ENCODE measurements at regions not wholly inside any gene's neighbourhood (a gene's known extent, or its start where the extent isn't known, plus 50 kb on each side); places are given as distances from the start of the nearest gene placed in this dataset.

GRCh38 chr12:11946161-11946560, 124.6 kb upstream of the BCL2L14 start:
- Mint-ChIP-seq H3K4me1 (peaks cover 5 to 7% of the 10 kb centered on the region in 2 donors), H3K27ac (no peak overlapping the region), H3K36me3 (no peaks in the 10 kb centered on the region)

GRCh38 chr12:11947213-11947612, 123.5 kb upstream of the BCL2L14 start:
- ATAC-seq (replicated peaks): no peak
- no peak for DNase-seq
- H3K27ac Mint-ChIP-seq: no peak overlapping the region
- no peaks in the 10 kb centered on the region for H3K9me3 Mint-ChIP-seq
- peaks cover 5 to 7% of the 10 kb centered on the region in 2 donors for H3K4me1 Mint-ChIP-seq
- H3K27me3 Mint-ChIP-seq: peaks cover 8 to 22% of the 10 kb centered on the region in 2 donors
- H3K4me3 Mint-ChIP-seq: no peak overlapping the region
- H3K36me3 Mint-ChIP-seq: no peaks in the 10 kb centered on the region

More at GRCh38 chr12:11946161-11946560, 124.6 kb upstream of the BCL2L14 start:
- Mint-ChIP-seq H3K4me3 (no peak overlapping the region), H3K9me3 (no peaks in the 10 kb centered on the region), H3K27me3 (peaks cover 8 to 22% of the 10 kb centered on the region in 2 donors)
- DNase-seq (no peak), ATAC-seq (replicated peaks) (no peak)

GRCh38 chr12:11949738-11950411, 120.9 kb upstream of the BCL2L14 start:
- ATAC-seq (replicated peaks) (no peak), DNase-seq (no peak)
- peaks cover 0 to 3% of the 10 kb centered on the region in 2 donors for H3K4me1 Mint-ChIP-seq
- no peaks in the 10 kb centered on the region for H3K36me3 Mint-ChIP-seq
- H3K9me3 Mint-ChIP-seq: no peaks in the 10 kb centered on the region
- no peak overlapping the region for H3K4me3 Mint-ChIP-seq
- no peak overlapping the region for H3K27ac Mint-ChIP-seq
- H3K27me3 Mint-ChIP-seq: peaks cover 8 to 22% of the 10 kb centered on the region in 2 donors

GRCh38 chr12:11951209-11951608, 119.5 kb upstream of the BCL2L14 start:
- no peak overlapping the region for H3K27ac Mint-ChIP-seq

GRCh38 chr12:11953523-11953922, 117.2 kb upstream of the BCL2L14 start:
- ATAC-seq (replicated peaks): no peak
- H3K27ac Mint-ChIP-seq: no peak overlapping the region

More at GRCh38 chr12:11951209-11951608, 119.5 kb upstream of the BCL2L14 start:
- no peaks in the 10 kb centered on the region for H3K36me3 Mint-ChIP-seq
- no peaks in the 10 kb centered on the region for H3K9me3 Mint-ChIP-seq
- peaks cover 16 to 18% of the 10 kb centered on the region in 2 donors for H3K27me3 Mint-ChIP-seq
- DNase-seq (no peak), ATAC-seq (replicated peaks) (no peak)
- H3K4me3 Mint-ChIP-seq: no peak overlapping the region
- H3K4me1 Mint-ChIP-seq: peaks cover 0 to 1% of the 10 kb centered on the region in 2 donors

GRCh38 chr12:11954181-11954580, 116.6 kb upstream of the BCL2L14 start:
- H3K9me3 Mint-ChIP-seq: no peaks in the 10 kb centered on the region
- peaks cover 20% of the 10 kb centered on the region in 2 donors for H3K27me3 Mint-ChIP-seq
- H3K4me1 Mint-ChIP-seq: peaks cover 5 to 7% of the 10 kb centered on the region in 2 donors
- no peak overlapping the region for H3K27ac Mint-ChIP-seq
- no peak overlapping the region for H3K4me3 Mint-ChIP-seq
- no peak for ATAC-seq (replicated peaks)
- no peaks in the 10 kb centered on the region for H3K36me3 Mint-ChIP-seq
- DNase-seq: no peak

More at GRCh38 chr12:11953523-11953922, 117.2 kb upstream of the BCL2L14 start:
- peaks cover 23% of the 10 kb centered on the region in 2 donors for H3K27me3 Mint-ChIP-seq
- DNase-seq: no peak
- no peaks in the 10 kb centered on the region for H3K9me3 Mint-ChIP-seq
- peaks cover under 1 to 4% of the 10 kb centered on the region in 2 donors for H3K4me1 Mint-ChIP-seq
- no peaks in the 10 kb centered on the region for H3K36me3 Mint-ChIP-seq
- no peak overlapping the region for H3K4me3 Mint-ChIP-seq

- no peak overlapping the region for H3K4me3 Mint-ChIP-seq
- ATAC-seq (replicated peaks) (peak; percentile 31 to 68), DNase-seq (no peak)
- no peaks in the 10 kb centered on the region for H3K9me3 Mint-ChIP-seq
- H3K27ac Mint-ChIP-seq: no peak overlapping the region
- no peaks in the 10 kb centered on the region for H3K36me3 Mint-ChIP-seq
- H3K27me3 Mint-ChIP-seq: peaks cover 10 to 15% of the 10 kb centered on the region in 2 donors
- H3K4me1 Mint-ChIP-seq: peaks cover 6 to 9% of the 10 kb centered on the region in 2 donors
Observed at GRCh38 chr12:11958221-11959091, 112.3 kb upstream of the BCL2L14 start.

- Mint-ChIP-seq H3K4me1 (peaks cover 6 to 9% of the 10 kb centered on the region in 2 donors), H3K27ac (no peak overlapping the region), H3K27me3 (peaks cover 10 to 15% of the 10 kb centered on the region in 2 donors), H3K9me3 (no peaks in the 10 kb centered on the region), H3K36me3 (no peaks in the 10 kb centered on the region), H3K4me3 (no peak overlapping the region)
- ATAC-seq (replicated peaks): no peak
- DNase-seq: no peak
Observed at GRCh38 chr12:11959117-11959823, 111.5 kb upstream of the BCL2L14 start.

GRCh38 chr12:11960646-11961045, 110.1 kb upstream of the BCL2L14 start:
- Mint-ChIP-seq H3K4me1 (peaks cover 4 to 9% of the 10 kb centered on the region in 2 donors), H3K36me3 (peaks cover 0 to 1% of the 10 kb centered on the region in 2 donors), H3K27ac (no peak overlapping the region), H3K27me3 (peaks cover 10 to 12% of the 10 kb centered on the region in 2 donors), H3K4me3 (no peak overlapping the region), H3K9me3 (no peaks in the 10 kb centered on the region)
- DNase-seq (no peak), ATAC-seq (replicated peaks) (no peak)

GRCh38 chr12:11961686-11962085, 109.1 kb upstream of the BCL2L14 start:
- Mint-ChIP-seq H3K9me3 (no peaks in the 10 kb centered on the region), H3K4me3 (no peak overlapping the region), H3K4me1 (peaks cover 4 to 9% of the 10 kb centered on the region in 2 donors), H3K27ac (no peak overlapping the region), H3K36me3 (peaks cover 0 to 1% of the 10 kb centered on the region in 2 donors), H3K27me3 (peaks cover 2 to 5% of the 10 kb centered on the region in 2 donors)
- no peak for ATAC-seq (replicated peaks)
- DNase-seq: no peak

- H3K27ac Mint-ChIP-seq: no peak overlapping the region
- H3K27me3 Mint-ChIP-seq: peaks cover 0 to 4% of the 10 kb centered on the region in 2 donors
- ATAC-seq (replicated peaks) (no peak), DNase-seq (no peak)
- no peak overlapping the region for H3K4me3 Mint-ChIP-seq
- peaks cover 0 to 1% of the 10 kb centered on the region in 2 donors for H3K36me3 Mint-ChIP-seq
- no peaks in the 10 kb centered on the region for H3K9me3 Mint-ChIP-seq
- peaks cover 4 to 9% of the 10 kb centered on the region in 2 donors for H3K4me1 Mint-ChIP-seq
Observed at GRCh38 chr12:11962860-11963259, 107.9 kb upstream of the BCL2L14 start.

GRCh38 chr12:11963841-11964471, 106.8 kb upstream of the BCL2L14 start:
- DNase-seq: no peak
- H3K4me3 Mint-ChIP-seq: no peak overlapping the region
- no peak overlapping the region for H3K27ac Mint-ChIP-seq
- peaks cover 0 to 1% of the 10 kb centered on the region in 2 donors for H3K36me3 Mint-ChIP-seq
- no peak for ATAC-seq (replicated peaks)
- H3K9me3 Mint-ChIP-seq: no peaks in the 10 kb centered on the region
- peaks cover 2 to 4% of the 10 kb centered on the region in 2 donors for H3K4me1 Mint-ChIP-seq
- no peaks in the 10 kb centered on the region for H3K27me3 Mint-ChIP-seq

- no peaks in the 10 kb centered on the region for H3K9me3 Mint-ChIP-seq
- ATAC-seq (replicated peaks): no peak
- H3K4me3 Mint-ChIP-seq: no peak overlapping the region
- H3K36me3 Mint-ChIP-seq: peaks cover 0 to 1% of the 10 kb centered on the region in 2 donors
- no peaks in the 10 kb centered on the region for H3K27me3 Mint-ChIP-seq
- no peak overlapping the region for H3K27ac Mint-ChIP-seq
- no peak for DNase-seq
- H3K4me1 Mint-ChIP-seq: no peaks in the 10 kb centered on the region
Observed at GRCh38 chr12:11965258-11965910, 105.4 kb upstream of the BCL2L14 start.
